ENCODE measurements at regions not wholly inside any gene's neighbourhood (a gene's known extent, or its start where the extent isn't known, plus 50 kb on each side); places are given as distances from the start of the nearest gene placed in this dataset.

DNA sequence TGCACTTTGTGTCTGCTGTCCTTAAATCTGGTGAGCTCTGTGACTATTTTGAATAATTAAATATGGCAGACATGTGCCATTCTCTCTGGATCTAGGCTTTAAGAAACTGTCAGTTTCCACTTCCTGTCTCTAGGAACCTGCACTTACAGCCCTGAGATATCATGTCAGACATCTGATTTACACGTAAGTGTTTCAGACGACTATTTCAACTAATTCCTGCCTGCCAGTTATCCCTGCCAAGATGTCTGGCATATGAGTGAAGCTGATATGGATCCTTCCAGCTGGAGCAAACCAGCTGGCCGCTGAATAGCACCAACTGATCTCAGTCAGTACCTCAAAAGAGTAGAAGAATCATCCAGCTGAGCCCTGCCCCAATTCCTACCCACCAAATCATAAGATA, 362.2 kb upstream of the SMIM30 start:
- TF ChIP-seq POLR2AphosphoS5 (IDR thresholded peaks at IDR 0.05; ENCODE audit: insufficient read depth in 1 of 2, low read depth in 1 of 2): no peak
- no peak for TF ChIP-seq POLR2A (IDR thresholded peaks at IDR 0.05)
